ENCODE measurements at regions not wholly inside any gene's neighbourhood (a gene's known extent, or its start where the extent isn't known, plus 50 kb on each side); places are given as distances from the start of the nearest gene placed in this dataset.
A peak's percentile ranks its signal among the peaks of the same experiment; 100 is the strongest.
"Not testable (repeated sequence)": the region's sequence is repeated elsewhere in the genome, so short reads cannot be mapped to it uniquely, and the experiment has no call there.

GRCh38 chr4:26217961-26218676 lies 102.7 kb upstream of the RBPJ start:
- no peak for DNase-seq

GRCh38 chr4:26218677-26219605 lies 101.9 kb upstream of the RBPJ start:
- no peak for DNase-seq

GRCh38 chr4:26220696-26221095 lies 100.1 kb upstream of the RBPJ start:
- no peak for DNase-seq

- DNase-seq = no peak
Observed at GRCh38 chr4:26223155-26223554, 97.7 kb upstream of the RBPJ start.

- no peak for DNase-seq
Observed at GRCh38 chr4:26226629-26227376, 94.0 kb upstream of the RBPJ start.

DNA sequence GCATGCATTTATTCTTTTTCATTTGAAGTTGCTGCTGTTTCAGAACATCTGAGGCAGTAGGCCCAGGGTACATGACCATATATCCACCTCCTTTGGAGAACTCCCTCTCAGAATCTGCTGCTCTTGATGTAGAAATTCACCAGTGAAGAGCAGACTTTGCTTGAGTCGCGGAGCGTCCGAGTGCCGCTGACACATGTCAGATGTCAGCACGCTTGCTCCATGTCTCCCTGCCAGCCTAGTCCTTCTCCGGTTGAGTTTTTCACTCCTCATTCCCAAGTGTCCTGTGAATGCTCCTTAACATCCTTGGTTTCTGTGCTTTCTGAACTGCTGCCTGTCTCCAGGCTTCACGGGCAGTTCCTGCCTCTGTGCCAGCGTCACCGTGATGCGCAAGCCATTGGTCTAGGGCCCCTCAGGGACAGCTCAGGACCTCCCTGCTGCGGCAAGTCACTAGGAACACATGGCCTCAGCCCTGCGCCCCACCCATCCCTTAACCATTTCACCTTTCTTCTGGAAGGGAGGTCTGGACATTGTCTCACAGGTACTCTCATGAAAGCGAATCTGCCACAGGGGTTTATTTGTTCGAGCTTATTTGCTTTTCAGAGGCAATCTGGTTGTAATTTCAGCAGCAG lies 93.1 kb upstream of the RBPJ start:
- DNase-seq = no peak

- DNase-seq = no peak
Observed at GRCh38 chr4:26228883-26229282, 91.9 kb upstream of the RBPJ start.

DNA sequence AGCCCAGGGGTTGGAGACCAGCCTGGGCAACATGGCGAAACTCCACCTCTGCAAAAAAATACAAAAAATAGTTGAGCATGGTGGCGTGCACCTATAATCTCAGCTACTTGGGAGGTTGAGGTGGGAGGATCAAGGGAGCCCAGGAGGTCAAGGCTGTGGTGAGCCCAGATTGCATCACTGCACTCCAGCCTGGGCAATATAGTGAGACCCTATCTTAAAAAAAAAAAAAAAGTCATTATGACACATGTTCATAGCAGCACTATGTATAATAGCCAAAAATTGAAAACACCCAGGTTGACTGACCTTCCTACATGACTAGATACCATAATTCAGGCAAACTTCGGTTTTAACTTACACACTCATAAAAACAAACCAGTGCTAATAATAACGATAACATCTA lies 90.8 kb upstream of the RBPJ start:
- no peak for DNase-seq

- peak; percentile 30 for DNase-seq
Observed at GRCh38 chr4:26233350-26233749, 87.5 kb upstream of the RBPJ start.

- DNase-seq = no peak
Observed at GRCh38 chr4:26235500-26235899, 85.3 kb upstream of the RBPJ start.

GRCh38 chr4:26237916-26238315 lies 82.9 kb upstream of the RBPJ start:
- no peak for DNase-seq

- DNase-seq = no peak
Observed at GRCh38 chr4:26238426-26238777, 82.4 kb upstream of the RBPJ start.

DNA sequence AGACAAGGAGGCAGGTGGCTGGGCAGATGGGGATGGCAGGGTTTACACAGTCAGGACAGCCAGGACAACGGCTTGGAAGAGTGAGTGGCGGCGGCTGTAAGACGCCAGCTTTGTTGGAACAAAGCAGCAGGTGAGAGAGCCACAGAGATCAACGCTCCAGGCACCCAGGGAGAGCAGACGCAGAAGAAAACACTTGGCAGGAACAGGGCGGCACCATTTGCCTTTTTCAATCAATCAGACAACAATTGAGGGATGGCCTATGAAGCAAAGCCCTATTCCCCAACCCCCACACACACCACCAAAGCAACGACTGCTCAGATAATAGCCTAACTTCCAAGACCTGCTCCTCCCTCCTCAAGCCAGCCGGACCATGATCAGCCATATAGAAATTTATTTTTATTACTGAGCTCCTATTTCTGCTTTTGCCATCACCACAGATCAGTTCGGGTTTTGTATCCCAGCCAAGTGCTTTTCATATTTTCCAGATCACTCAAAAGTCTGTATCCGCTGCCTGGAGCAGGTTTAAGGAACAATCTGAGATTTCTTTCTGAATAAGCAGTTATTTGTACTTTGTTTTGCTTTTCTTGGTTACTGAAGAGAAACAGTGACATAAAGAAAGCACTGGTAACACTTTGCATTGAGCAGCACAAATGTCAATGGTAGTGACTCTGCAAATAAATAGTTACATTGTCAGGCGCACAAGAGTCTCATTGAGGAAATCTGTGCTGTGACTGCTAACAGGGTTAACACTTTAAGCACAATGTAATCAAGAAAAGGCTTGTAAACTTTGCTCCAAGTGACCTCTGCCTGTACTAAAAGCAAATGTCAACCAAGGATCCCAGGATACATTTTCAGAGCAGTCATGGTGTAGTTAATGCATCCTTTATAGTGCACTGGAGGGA lies 81.8 kb upstream of the RBPJ start:
- no peak for DNase-seq

GRCh38 chr4:26239801-26240200 lies 81.0 kb upstream of the RBPJ start:
- no peak for DNase-seq

GRCh38 chr4:26241179-26241578 lies 79.6 kb upstream of the RBPJ start:
- DNase-seq = no peak

GRCh38 chr4:26242451-26242850 lies 78.4 kb upstream of the RBPJ start:
- no peak for DNase-seq

DNA sequence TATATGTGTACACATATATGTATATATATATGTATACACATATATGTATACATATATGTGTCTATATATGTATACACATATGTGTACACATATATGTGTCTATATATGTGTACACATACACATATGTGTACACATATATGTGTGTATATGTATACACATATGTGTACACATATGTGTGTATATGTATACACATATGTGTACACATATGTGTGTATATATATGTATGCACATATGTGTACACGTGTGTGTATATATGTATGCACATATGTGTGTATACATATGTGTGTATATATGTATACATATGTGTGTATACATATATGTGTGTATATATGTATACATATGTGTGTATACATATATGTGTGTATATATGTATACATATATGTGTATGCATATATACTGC lies 76.7 kb upstream of the RBPJ start:
- DNase-seq = not testable (repeated sequence)

- DNase-seq = no peak
Observed at GRCh38 chr4:26248647-26249046, 72.2 kb upstream of the RBPJ start.

DNA sequence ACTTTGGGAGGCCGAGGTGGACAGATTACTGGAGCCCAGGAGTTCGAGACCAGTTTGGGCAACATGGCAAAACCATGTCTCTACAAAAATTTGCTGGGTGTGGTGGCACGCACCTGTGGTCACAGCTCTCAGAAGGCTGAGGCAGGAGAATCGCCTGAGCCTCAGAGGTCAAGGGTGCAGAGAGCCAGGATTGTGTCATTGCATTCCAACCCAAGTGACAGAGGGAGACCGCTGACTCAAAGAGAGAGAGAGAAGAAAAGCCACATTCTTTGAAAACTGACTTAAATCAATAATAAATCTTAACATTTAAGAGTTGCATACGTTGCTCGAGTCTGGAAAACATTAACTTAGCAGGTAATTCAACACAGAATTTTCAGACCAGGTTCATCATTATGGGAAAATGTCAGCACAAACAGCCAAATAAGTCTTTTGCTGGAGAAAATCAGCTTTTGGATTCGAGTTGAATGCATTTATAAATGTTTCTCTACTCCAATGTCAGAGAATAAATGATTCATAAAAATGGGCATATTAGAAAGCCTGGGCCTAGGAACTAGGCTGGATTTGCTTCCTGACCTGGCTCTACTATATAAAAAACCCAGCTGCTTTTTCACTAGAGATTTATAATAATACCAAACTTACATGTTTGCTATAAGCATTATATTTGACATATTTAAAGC lies 68.3 kb upstream of the RBPJ start:
- peak; percentile 73 for DNase-seq

- no peak for DNase-seq
Observed at GRCh38 chr4:26253968-26254367, 66.8 kb upstream of the RBPJ start.

DNA sequence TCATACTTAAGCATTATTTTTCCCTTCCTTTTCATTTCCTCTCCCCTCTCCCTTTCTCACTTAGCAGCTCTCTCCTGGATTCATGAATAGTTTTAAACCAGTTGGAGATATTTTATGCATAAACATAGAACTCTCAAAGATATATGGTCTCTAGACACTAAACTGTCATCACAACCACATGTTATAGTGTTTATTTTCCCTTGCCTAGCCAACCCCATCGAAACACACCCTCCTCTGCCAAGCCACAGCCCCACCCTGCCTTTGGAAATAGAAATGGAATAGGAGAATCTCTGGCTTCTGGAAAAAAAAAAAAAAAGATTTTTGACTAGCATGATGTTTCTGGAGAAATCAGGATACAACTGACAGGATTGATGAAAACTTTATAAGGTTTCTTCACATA lies 64.8 kb upstream of the RBPJ start:
- no peak for DNase-seq

All from activated CD4-positive, alpha-beta T cell treated with anti-CD3 and anti-CD28 coated beads, Interleukin-10, Interleukin-2, amounts not matched to agents 100 ng/mL and 50 ng/mL, durations not matched to agents 16 hours and 8 hours (primary cell).